COLO668 (cell line): ENCODE measurements at regions not wholly inside any gene's neighbourhood (a gene's known extent, or its start where the extent isn't known, plus 50 kb on each side); places are given as distances from the start of the nearest gene placed in this dataset.

Source experiments
- DNase-seq: peaks from one replicate; lab custom pipeline; 2025; ENCODE audit not compliant: unreplicated experiment; lab: John Stamatoyannopoulos, UW

DNA sequence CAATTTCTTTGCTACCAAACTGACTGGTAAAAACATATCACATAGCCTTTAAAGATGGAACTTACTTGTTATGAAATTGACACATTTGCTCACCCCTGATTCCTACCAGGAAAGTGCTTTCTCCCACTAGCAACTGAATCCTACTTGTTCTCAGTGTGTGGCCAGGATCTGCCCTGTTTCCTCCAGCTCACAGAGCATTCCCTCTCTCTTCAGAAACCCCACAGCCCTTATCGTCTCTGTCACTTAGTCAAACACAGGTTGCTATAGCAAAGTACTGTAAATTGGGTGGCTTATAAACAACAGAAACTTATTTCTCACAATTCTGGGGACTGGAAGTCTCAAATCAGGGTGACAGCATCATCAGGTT is 265.2 kb upstream of the BOD1L1 start:
- DNase-seq = no peak

DNA sequence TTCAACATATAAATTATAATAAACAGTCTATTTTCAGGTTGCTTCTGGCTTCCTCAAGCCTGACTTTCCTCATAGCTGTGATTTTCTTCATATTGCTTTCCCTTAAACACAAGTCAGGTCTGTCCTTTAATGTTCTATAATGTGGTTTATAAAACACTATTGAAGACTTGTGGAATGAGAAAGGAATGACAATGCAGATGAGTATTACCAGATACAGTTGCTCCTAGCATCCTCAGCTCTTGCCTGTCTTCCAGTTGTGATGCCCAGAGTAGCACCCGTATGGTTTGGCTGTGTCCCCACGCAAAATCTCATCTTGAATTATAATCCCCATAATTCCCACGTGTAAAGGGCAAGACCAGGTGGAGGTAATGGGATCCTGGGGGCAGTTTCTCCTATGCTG is 265.7 kb upstream of the BOD1L1 start:
- no peak for DNase-seq

DNA sequence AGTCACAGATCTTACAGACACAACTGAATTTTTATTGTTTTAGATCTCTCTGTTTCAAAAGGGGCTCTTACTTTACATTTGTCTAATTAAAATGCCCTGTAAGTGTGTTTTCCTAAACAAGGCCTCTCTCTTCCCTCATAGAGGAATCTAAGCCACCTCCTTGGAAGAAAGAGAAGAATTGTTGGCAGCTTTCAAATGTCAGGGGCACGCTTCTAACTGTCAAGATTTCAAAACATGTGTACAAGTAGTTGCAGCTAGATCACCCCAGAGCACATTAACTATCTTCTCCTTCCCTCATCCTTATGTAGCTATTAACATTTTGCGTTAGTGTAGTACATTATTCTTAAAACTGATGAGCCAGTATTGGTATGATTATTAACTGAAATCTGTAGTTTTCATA is 266.5 kb upstream of the BOD1L1 start:
- no peak for DNase-seq

DNA sequence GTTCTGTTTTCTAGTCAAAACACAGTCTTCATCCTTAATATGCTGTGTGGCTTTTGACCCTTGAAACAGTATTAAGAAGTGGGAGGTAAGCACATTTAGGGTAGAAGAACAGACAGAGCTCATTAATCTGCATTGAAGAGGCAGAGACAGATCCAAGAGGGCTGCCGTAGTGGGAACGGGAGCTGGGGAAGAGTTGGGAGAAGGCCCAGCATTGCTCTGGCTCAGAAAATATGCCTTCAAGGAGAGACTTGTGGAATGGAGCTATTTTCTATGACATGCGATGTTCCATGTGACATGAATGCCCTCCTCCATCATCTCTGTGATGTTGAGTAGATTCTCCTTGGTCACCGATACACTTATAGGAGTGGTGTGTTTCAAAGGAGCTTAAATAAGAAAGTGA is 273.3 kb upstream of the BOD1L1 start:
- DNase-seq = no peak

DNA sequence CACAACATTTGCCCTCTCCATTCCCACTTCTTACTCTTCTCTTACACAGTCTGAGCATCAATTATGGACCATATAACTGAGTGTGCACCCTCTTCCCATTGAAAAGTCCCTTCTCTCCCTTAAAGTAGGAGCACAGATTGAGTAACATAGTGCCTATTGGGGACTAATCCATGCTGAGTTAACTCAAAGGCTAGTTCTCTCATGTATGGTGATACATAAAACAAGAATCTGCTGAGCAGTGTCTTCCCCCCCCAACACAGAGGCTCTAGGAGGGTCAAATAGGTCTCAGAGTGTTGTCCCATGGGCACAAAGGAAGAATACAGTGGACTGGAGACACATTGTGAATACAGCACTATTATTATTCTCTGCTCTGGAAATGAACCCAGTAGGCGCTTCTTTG is 274.6 kb upstream of the BOD1L1 start:
- DNase-seq = no peak

DNA sequence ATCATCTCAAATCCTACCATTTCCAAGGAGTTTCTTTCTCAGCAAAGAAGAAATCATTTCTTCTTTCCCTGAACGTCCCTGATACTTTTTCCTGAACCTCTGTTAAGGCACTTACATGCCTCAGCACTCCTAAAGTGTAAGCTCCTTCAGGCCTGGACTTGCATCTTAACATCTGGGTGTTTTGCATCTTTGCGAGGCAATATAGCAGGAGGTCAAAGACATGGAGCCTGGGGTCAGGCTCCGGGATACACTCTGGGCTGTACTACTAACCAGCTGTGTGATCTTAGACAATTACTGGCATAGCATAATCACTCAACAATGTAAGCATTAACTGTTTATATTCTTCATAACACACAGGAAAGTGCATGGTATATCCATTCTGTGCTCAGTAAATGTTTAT is 275.5 kb upstream of the BOD1L1 start:
- DNase-seq = no peak

DNA sequence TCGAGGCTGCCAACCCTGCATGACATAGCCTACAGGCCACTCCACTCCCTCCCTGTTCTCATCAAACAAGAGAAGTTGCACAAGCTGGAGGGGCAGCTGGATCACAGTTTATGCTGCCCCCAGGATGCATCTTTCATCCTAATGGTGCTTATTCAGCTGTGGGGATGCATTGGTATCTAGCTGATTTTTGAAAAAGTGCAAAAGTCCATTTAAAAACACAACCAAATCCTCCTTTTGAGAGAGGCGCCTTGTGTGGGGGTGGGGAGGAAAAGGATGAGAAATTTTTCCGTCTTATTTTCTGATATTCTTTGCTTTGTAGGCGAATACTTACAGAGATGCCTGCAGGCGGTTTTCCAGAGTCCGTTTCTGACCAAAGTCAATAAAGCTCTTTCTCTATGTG is 276.4 kb upstream of the BOD1L1 start:
- no peak for DNase-seq

DNA sequence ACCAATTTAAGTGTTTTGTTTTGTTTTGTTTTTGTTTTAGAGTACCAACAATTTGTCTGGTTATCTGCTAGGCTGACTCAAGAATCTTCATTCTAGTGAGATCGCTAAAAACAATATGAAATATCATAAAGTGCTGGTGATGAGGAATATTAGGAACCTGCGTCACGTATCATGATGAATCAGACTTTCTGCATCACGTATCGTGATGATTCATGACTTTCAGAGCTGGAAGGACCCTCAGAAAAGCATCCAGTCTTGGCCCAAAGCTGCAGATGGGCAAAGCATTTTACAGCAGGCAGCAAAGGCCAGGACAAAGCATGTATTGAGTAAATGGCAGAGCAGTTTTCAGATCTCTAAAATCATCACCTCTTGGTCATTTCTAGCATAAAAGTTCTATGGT is 278.0 kb upstream of the BOD1L1 start:
- no peak for DNase-seq

DNA sequence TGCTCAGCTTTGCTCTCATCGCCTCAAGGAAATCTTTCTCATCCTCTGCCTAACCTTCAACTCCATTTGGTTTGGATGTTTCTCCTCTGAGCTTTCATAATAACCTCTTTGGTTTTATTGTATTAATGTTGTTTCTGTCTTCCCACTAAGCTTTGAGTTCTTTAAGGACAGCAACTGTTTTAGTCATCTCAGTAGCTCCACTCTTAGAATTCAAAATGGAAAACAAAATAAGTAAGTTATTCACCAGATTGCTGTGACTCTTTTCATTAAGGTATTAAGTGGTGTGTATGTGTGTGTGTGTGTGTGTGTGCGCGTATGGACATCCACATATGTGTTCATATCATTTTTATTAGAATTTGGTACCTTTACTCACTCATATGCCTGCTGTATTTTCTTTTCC is 279.2 kb upstream of the BOD1L1 start:
- no peak for DNase-seq

DNA sequence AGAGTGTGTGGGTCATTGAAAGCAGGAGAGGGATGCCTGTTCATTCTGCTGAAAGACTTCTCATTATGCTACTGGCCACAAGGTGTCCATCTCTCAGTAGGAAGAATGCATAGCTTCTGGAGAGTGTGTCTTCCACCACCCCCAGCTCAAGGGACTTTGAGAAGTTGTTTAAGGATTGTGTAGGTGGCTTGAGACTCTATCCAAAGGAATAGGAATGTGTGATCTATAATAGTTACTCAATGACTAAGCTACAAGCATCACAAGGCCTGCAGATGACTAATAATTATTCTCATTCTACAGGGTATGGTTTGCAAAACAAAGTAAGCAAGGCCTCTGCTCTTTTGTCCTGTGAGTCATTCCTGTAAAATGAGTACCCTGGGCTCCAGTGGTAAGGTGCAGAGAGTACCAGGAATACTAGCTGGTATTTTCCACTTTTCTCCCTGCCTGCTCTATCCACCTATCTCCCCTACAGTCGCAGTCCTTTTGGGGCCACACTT is 279.8 kb upstream of the BOD1L1 start:
- no peak for DNase-seq

DNA sequence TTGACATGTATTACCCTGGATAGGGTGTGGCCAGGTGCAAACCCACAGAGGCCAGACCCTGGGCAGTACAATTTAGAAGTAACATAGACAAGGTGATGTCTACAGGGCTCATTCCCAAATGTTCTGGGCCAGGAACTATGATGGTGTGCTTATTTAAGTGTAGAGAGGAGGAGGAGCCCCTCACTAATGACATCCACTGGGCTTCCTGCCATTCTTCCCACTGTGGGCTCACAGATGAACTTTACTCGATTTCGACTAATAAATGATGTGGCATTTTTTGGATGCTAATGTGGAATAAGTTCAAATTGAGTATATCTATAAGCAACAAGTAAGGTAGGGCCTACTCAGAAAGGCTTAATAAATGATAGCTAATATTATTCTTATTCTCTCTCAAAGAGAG is 280.9 kb upstream of the BOD1L1 start:
- no peak for DNase-seq

DNA sequence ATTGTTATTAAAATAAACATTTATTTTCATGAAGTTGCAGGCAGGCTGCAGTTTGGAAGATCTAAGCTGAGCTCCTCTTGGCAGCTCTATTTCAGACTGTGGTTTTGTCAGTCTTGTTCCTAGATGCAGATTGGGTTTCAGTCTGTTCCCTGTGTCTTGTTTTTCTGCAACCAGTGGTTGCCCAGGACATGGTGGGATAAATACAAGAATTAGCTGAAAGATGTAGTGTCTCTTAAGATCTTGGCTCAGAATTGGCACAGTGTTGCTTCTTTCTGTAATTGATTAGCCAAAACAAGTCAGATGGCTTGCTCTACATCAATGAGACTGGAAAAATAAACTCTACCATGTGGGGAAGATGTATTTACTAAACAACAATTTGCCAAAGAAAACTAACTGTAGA is 283.0 kb upstream of the BOD1L1 start:
- no peak for DNase-seq

DNA sequence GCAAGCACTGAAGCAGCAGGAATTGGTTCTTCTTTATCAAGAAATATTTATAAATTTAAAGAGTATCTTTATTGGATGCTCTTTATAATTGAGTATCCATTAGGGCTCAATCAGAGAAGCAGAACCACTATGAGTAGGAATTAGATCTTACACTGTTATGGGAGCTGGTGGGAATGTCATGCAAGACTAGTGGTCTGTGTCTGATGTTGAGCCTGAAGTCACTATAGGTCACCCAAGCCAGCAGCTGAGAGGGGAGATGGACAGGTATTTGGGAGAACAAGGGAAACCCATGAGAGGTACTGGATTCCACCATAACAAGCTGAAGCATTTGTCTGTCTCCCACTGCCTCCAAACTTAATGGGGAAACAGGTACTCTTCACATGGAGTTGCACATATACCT is 283.7 kb upstream of the BOD1L1 start:
- DNase-seq = no peak

DNA sequence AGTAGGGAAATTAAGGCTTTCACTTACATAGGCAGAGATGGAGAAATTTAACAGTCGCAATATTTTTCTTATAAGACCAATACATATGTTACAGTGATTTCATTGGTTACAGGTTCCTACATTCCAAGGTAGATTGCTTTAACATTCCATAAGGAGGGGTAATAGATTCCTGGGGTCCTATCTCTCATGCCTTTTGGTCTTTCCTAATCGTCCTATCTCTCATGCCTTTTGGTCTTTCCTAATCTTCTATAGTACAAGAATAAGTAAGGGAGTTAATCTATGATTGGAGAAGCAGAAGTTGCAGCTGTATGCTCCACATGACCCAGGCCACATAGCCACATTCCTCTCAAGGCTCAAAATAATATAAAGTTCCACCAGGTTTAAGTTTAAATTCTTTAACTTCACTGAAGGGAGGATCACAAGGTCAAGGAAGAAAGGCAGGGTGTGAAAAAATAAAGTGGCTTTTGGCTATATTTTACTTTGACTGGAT is 285.0 kb upstream of the BOD1L1 start:
- no peak for DNase-seq

DNA sequence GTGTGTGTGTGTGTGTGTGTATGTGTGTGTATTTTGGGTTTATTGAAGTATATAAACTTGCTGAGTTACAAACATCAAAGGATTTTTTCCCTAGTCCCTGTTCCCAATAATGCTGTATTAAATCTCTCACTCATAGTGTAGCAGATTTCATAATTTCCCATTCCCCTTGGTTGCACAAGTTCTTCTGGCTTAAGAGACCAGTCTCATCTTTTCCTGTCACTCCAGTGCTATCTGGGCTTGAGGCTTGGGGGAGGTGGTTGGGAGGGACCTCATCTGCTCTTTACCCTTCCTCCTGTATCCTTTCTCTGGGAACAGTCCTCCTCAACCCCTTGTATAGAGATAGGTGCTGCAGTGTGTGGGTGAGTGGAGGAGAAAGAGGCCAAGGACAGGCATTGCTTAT is 285.4 kb upstream of the BOD1L1 start:
- no peak for DNase-seq

DNA sequence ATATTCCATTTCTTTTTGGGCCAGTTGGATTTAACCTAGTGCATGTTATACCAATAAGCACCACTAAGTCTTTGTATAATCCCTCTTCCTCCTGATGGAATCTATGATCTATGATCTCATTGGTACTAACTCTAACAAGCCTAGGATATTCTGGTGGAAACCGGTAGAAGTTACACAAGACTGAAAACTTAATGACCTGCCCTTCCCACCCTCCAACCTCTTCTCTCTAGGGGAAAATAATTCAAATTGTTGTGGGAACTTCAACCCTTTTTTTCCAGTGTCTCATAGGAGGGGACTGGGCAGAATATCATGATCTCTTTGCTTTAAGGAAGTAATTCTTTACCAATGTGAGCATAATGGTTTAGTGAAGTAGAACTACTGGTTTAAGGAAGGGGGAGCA is 289.5 kb upstream of the BOD1L1 start:
- no peak for DNase-seq

DNA sequence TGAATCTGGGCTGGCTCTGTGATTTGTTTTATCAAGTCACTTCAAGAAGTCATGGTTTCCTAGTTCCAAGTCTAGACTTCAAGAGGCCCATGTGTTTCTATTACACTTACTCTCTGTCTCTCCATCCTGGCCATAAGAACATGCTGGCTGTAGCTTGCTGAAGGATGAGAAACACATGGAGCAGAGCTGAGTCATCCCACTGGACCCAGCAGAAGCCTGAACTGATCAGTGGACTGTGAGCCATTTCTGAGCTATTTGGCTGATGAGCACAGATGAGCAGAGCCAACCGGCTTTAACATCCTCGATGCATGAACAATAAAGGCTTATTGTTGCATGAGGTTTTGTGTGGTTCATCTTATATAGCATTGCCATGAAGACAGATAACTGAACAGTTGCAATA is 290.6 kb upstream of the BOD1L1 start:
- no peak for DNase-seq

DNA sequence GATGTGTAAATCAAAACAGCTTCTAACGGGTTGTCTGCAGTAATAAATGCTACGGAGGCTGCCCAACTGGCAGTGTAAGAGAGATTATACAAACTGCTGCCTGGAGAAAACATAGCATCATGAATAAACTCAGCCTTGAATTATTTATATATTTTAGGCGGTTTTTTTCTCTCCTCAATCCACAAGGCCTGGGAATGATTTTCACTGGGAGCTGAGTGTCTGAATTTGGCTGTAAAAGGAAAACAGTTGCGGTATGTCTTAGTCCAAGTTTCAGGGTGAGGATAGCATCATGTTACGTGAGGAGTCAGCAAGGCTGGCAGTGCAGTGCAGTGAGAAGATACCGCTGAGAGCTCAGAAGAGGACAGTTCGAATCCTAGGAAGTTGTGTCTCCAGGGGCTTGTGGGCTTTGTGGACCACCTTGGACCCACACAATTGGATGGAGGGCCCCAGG is 291.5 kb upstream of the BOD1L1 start:
- DNase-seq = no peak

DNA sequence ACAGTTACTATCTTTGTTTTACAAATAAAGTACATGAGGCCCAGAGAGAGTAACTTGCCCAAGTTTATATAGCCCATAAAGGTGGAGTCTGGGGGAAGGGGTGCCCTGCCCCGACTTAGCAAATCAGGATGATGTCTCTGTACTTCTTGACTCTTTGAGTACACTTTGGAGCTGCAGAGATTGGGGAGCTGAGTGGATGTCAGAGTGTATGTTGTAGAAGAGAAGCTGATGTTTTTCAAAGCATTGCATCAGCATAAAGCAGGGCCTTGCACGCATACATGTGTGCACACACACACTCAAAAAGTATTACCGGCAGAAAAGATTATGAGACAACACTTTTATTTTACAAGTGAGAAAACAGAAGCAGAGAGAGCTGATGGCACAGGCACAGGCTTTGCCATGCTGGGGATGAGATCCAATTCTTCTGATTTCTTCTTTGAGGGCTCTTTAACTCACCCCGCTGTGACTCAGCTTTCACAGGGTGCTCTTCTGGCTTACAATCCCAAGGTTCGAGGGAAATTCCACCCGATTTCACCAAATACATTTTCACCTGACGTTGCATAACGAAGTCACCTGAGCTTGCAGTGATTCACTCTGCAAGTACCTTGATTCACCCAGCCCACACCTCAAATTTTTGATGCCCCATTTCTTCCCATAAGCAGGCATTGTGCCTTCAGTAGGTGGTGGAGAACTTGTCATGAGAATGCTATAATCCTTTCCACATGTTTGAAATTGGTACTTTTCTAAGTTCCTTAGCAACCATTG is 292.8 kb upstream of the BOD1L1 start:
- DNase-seq = no peak

DNA sequence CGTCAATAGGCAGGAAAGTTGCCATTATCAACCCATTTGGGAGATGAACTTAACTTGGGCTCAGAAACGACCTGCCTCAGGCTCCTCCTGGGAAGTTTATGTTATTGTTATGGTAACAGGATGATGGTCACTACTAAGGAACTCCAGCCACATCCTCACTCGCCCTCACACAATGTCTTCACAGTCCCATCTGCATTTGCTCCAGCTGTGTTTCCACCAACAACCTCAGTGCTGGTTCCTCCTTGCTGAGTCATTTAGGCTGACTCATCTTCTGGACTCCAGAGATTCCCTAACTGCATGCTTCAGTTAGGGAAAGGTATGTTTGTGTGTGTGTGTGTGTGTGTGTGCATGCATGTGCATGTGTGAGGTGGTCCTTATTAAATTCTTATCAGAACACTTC is 293.4 kb upstream of the BOD1L1 start:
- no peak for DNase-seq

DNA sequence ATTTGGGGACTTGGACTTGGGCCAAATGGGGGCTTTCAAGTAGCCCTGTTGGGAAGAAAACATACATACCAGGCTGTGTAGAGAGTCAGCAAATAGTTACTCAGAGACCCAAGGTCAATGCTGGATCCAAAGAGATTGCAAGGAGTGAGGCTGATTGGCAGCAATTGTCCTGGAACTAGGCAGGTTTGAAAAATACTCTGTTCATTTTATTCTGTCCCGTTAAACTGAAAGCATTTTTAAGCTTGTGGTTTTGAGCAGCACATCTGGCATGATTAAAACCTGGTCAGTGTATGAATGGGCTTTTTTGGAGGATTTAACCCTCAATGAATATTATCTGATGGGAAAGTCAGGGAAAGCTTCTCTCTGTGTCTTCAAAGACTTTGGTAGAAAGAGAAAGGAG is 294.3 kb upstream of the BOD1L1 start:
- no peak for DNase-seq

DNA sequence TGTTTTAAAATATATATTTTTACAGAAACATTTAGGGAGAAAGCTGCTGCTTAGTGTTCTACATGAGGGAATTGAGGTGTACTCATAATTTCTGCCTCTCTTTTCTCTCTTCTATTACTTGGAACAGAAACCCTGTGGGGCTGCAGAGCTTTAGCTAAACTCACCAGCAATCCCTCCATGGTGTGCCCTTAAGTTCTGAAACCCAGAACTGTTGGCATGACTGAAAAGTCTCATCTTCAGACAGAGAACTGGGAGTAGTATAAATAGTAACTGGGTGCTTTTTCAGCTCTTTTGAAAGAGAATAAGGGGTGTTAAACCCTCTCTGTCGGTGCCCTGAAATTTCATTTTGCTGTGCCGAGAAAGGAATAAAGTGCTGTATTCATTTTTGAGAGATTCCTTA is 294.9 kb upstream of the BOD1L1 start:
- no peak for DNase-seq
